Subcutaneous abdominal adipose tissue (tissue), 5 donors: ENCODE measurements at regions not wholly inside any gene's neighbourhood (a gene's known extent, or its start where the extent isn't known, plus 50 kb on each side); places are given as distances from the start of the nearest gene placed in this dataset.
"Not testable (repeated sequence)": the region's sequence is repeated elsewhere in the genome, so short reads cannot be mapped to it uniquely, and the experiment has no call there.

ENCODE experiments used
- H3K27ac ChIP-seq: one replicate; pipeline ENCODE4 v1.7.0; 2013; ENCODE audit warnings: low read depth, mild to moderate bottlenecking, inconsistent platforms, low read length, moderate library complexity
- H3K27me3 ChIP-seq, 5 donors: one replicate each; pipeline ENCODE4 v1.7.0; 2013; ENCODE audit warnings: low read length in 5 of 5, inconsistent platforms in 1 of 5; ENCODE audit not compliant: control insufficient read depth in 5 of 5, insufficient read depth in 4 of 5
- H3K36me3 ChIP-seq, 5 donors: one replicate each; pipeline ENCODE4 v1.7.0; 2013; ENCODE audit warnings: low read length in 5 of 5; ENCODE audit not compliant: control insufficient read depth in 5 of 5, insufficient read depth in 5 of 5
- H3K4me1 ChIP-seq, 5 donors: one replicate each; pipeline ENCODE4 v1.7.0; 2013; ENCODE audit warnings: low read length in 5 of 5, mild to moderate bottlenecking in 3 of 5, moderate library complexity in 1 of 5; ENCODE audit not compliant: control insufficient read depth in 5 of 5, insufficient read depth in 5 of 5
- H3K4me3 ChIP-seq, 5 donors: one replicate each; pipeline ENCODE4 v1.7.0; 2013; ENCODE audit warnings: low read length in 5 of 5, low read depth in 1 of 5
- H3K9ac ChIP-seq, 5 donors: one replicate each; pipeline ENCODE4 v1.7.0; 2013; ENCODE audit warnings: low read length in 5 of 5, mild to moderate bottlenecking in 4 of 5, moderate library complexity in 3 of 5
- H3K9me3 ChIP-seq, 5 donors: one replicate each; pipeline ENCODE4 v1.7.0; 2013; ENCODE audit warnings: low read length in 5 of 5; ENCODE audit not compliant: control insufficient read depth in 5 of 5
- donor health status: healthy.
- donor health status: healthy.
- donor health status: healthy.
- donor health status: healthy.
- donor health status: healthy.

DNA sequence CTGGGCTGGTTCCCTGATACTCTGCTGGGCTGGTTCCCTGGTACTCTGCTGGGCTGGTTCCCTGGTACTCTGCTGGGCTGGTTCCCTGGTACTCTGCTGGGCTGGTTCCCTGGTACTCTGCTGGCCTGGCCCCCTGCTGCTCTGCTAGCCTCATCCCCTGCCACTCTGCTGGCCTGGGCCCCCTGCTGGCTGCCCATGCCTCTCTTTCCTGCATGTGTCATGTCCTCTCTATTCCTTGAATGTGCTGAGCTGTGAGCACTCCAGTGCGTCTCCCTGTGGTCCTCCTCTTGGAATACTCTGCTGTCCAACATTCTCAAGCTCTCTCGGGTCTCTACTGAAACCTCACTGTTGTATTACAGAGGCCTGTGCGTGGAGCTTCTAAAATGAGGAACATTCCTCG, 216.3 kb downstream of the RNF144A start:
- H3K27ac ChIP-seq: no peak overlapping the region
- no peaks in the 10 kb centered on the region for H3K9me3 ChIP-seq
- H3K4me1 ChIP-seq: no peaks in the 10 kb centered on the region
- no peaks in the 10 kb centered on the region for H3K36me3 ChIP-seq
- no peak overlapping the region for H3K4me3 ChIP-seq
- H3K27me3 ChIP-seq: no peaks in the 10 kb centered on the region
- no peak overlapping the region for H3K9ac ChIP-seq

DNA sequence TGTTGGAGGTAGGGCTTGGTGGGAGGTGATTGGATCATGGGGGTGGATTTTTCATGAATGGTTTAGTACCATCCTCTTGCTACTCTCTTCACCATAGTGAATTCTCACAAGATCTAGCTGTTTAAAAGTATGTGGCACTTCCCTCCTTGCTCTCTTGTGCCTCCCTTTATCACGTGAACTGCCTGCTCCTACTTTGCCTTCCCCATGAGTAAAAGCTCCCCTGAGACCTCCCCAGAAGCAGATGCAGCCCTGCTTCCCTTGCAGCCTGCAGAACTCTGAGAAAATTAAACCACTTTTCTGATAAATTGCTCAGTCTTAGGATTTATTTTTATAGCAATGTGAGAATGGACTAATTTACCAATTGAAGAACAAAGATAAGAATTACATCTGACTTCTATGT, 223.1 kb downstream of the RNF144A start:
- Histone ChIP-seq H3K9me3 (peaks cover 0 to 7% (median 0%) of the 10 kb centered on the region in 5 donors), H3K27me3 (no peaks in the 10 kb centered on the region), H3K27ac (no peak overlapping the region)

DNA sequence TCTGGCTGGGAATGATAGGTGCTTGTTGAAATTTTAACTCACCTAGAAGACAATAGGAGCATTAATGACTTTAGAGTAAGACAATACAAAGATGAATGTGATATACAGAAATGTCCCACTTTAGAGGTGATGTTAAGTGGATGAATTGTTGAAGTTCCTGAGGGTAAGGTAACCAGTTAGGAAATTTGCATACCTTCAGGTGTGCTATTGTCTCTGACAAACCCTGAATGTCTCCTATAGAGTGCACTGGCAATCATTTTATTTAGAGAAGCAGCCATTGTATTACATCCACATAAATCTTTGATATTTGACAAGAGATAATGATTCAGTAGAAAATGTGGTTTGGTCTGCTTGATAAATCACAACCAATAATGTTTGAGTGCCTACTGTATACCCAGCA, 228.5 kb downstream of the RNF144A start:
- Histone ChIP-seq H3K9ac (no peak overlapping the region), H3K9me3 (peaks cover 0 to 7% (median 0%) of the 10 kb centered on the region in 5 donors), H3K27ac (no peak overlapping the region), H3K36me3 (no peaks in the 10 kb centered on the region), H3K4me3 (no peak overlapping the region), H3K27me3 (no peaks in the 10 kb centered on the region), H3K4me1 (no peaks in the 10 kb centered on the region)

More for the DNA sequence above, 223.1 kb downstream of the RNF144A start:
- Histone ChIP-seq H3K4me3 (no peak overlapping the region), H3K4me1 (no peaks in the 10 kb centered on the region), H3K36me3 (no peaks in the 10 kb centered on the region), H3K9ac (no peak overlapping the region)

DNA sequence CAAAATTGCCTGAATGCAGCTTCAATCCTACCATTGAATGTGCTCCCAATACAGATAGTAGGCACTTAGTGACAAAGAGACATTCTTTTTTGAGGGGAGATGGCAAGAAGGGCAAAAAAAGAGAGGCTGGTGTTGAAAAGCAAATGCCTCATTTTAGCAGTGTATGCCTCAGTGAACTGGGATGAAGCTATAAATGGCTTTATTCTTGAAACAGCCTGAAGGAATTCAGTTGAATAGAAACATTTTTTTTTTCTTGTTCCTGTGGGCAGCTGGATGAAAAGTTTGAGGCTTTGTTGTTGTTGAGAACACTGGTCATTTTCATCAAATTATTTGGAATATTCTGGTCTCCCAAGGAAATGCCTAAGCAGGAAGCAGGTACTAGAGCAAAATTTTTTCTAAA, 228.9 kb downstream of the RNF144A start:
- Histone ChIP-seq H3K27me3 (no peaks in the 10 kb centered on the region), H3K27ac (no peak overlapping the region), H3K9ac (no peak overlapping the region), H3K36me3 (no peaks in the 10 kb centered on the region), H3K4me3 (no peak overlapping the region), H3K4me1 (no peaks in the 10 kb centered on the region), H3K9me3 (peaks cover 0 to 9% (median under 1%) of the 10 kb centered on the region in 5 donors)

DNA sequence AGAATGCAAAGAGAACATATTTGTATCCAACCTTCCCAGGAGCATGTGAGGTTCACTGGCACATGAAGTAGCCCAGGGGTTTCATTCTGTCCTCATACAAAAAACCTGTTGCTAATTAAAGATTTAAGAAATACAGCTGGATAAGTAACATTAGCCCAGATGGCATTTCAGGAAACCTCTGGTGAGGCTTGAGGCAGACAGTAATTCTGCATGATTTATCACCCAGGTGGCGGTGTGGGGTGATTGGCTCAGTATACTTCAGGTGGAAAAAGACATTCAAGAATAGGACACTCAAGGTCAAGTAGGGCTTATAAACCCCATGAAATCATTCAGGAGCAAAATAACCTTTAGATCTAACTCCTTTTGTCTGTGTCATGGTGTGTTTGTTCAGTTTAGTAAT, 237.4 kb downstream of the RNF144A start:
- no peaks in the 10 kb centered on the region for H3K36me3 ChIP-seq
- H3K9me3 ChIP-seq: peaks cover 0 to 16% (median 5%) of the 10 kb centered on the region in 5 donors
- H3K4me1 ChIP-seq: no peaks in the 10 kb centered on the region
- H3K27ac ChIP-seq: no peak overlapping the region
- H3K9ac ChIP-seq: no peak overlapping the region
- no peak overlapping the region for H3K4me3 ChIP-seq
- H3K27me3 ChIP-seq: no peaks in the 10 kb centered on the region

DNA sequence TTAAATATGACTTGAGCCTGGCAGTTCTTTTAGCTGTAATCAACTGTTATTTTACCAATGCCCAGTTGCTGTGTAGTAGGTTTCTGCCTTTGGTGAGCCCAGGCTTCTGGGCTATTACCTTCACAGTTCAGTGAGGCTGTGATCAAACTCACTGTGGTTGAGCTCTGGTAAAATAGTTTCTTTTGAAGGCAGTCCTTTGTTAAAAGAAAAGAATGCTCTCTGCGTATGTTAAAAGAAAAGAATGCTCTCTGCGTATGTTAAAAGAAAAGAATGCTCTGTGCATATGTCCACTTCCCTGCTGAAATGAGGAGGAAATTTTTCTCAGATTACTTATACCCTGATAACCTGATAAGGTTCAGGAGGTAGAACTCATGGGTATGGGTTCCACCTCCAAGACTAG, 244.3 kb downstream of the RNF144A start:
- no peak overlapping the region for H3K4me3 ChIP-seq
- no peaks in the 10 kb centered on the region for H3K4me1 ChIP-seq
- H3K9me3 ChIP-seq: peaks cover 0 to 4% (median 0%) of the 10 kb centered on the region in 5 donors

DNA sequence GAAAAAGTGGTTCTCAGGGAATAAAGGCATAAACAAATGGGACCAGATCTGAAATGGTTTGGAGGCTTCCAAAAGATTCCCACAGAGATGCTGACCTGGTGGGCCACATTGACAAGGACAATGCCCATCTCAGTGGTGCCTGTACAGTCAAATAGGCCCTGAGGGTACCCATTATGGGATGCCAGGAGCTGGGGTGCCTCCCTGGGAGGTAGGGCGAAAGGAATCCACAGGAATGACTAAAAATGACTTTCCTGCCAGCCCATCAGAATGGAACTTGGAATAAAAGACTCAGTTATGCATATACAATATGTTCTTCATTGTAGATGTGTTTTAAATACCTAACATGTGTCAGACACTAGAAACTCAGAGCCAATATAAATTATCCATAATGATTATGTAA, 248.5 kb downstream of the RNF144A start:
- Histone ChIP-seq H3K9me3 (peaks cover 0 to 2% (median 0%) of the 10 kb centered on the region in 5 donors), H3K27ac (no peak overlapping the region), H3K4me1 (no peaks in the 10 kb centered on the region), H3K27me3 (no peaks in the 10 kb centered on the region), H3K9ac (no peak overlapping the region), H3K4me3 (no peak overlapping the region), H3K36me3 (no peaks in the 10 kb centered on the region)

More for the DNA sequence above, 244.3 kb downstream of the RNF144A start:
- H3K27me3 ChIP-seq: no peaks in the 10 kb centered on the region
- no peaks in the 10 kb centered on the region for H3K36me3 ChIP-seq
- H3K9ac ChIP-seq: no peak overlapping the region
- H3K27ac ChIP-seq: no peak overlapping the region

DNA sequence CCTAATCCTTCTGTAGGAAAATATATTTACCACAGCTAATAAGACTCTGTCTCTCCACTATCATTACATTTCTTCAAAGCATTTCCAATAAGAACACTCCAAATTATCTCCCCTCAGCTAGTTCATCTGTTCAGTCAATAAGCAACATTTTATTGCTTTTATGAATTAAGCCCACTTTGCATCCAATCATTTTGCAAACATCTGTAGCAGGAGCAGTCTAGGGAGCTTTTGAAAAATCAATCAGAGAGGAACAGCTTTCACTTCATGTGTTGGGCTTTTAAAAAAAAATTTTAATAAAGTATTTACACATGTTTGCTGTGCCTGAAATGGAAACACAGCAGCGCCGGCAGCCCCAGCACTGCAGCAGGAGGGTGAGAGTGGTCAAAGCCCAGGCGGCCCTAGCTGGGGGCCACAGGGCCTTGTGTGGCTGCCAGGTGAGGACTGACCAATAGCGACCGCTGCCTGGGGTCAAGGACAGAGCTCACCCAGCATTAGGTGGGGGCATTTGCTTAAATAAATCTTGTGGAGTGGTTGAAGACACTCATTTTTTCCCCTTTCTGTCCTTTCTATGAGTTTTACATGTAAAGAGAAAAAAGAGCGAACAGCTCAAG, 250.7 kb downstream of the RNF144A start:
- Histone ChIP-seq H3K9ac (no peak overlapping the region), H3K4me3 (no peak overlapping the region)

DNA sequence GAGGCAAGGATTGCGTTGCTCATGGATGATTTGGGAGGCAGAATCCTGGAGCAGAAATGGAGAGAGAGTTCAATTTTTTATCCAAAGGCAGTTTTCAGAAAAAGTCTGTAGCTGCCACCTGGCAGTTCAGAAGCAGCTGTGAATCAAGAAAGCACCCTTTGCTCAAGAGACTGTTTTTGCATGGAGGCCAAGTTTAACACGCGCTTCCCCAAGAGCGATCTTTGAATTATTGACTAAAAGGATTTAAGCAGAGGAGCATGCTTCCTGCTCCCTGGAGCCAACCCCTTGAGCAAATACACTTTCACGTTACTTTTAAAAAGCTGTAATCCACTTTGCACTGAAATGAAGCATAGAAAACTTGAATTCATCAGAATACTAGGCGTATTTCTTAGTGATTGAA, 252.4 kb downstream of the RNF144A start:
- Histone ChIP-seq H3K9ac (no peak overlapping the region), H3K4me3 (no peak overlapping the region), H3K9me3 (no peaks in the 10 kb centered on the region), H3K27ac (no peak overlapping the region), H3K36me3 (no peaks in the 10 kb centered on the region), H3K4me1 (no peaks in the 10 kb centered on the region), H3K27me3 (no peaks in the 10 kb centered on the region)

More for the DNA sequence above, 250.7 kb downstream of the RNF144A start:
- Histone ChIP-seq H3K27ac (no peak overlapping the region), H3K36me3 (no peaks in the 10 kb centered on the region), H3K9me3 (no peaks in the 10 kb centered on the region), H3K27me3 (no peaks in the 10 kb centered on the region), H3K4me1 (no peaks in the 10 kb centered on the region)

DNA sequence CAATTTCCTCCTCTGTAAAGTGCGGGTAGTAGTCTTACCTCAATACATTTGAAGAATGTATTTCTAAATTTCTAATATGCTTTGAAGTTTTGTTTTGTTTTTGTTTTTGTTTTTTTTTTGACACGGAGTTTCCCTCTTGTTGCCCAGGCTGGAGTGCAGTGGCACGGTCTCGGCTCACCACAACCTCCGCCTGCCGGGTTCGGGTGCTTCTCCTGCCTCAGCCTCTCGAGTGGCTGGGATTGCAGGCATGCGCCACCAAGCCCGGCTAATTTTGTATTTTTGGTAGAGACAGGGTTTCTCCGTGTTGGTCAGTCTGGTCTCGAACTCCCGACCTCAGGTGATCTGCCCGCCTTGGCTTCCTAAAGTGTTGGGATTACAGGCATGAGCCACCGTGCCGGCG, 261.8 kb downstream of the RNF144A start:
- not testable (repeated sequence) for H3K36me3 ChIP-seq, H3K9ac ChIP-seq, H3K27me3 ChIP-seq, H3K4me1 ChIP-seq, H3K4me3 ChIP-seq, H3K9me3 ChIP-seq, H3K27ac ChIP-seq
